GM18858 (cell line): ENCODE measurements at regions not wholly inside any gene's neighbourhood (a gene's known extent, or its start where the extent isn't known, plus 50 kb on each side); places are given as distances from the start of the nearest gene placed in this dataset.
"Not testable (repeated sequence)": the region's sequence is repeated elsewhere in the genome, so short reads cannot be mapped to it uniquely, and the experiment has no call there.

Source experiments
- ATAC-seq: cut with Tn5 transposase; IDR thresholded peaks from one replicate; pipeline ENCODE4 v1.9.1; 2021; ENCODE audit not compliant: unreplicated experiment

GRCh38 chr2:37802211-37802752 is 122.8 kb upstream of the RMDN2 start:
- no peak for ATAC-seq

GRCh38 chr2:37802899-37803379 is 122.1 kb upstream of the RMDN2 start:
- no peak for ATAC-seq

DNA sequence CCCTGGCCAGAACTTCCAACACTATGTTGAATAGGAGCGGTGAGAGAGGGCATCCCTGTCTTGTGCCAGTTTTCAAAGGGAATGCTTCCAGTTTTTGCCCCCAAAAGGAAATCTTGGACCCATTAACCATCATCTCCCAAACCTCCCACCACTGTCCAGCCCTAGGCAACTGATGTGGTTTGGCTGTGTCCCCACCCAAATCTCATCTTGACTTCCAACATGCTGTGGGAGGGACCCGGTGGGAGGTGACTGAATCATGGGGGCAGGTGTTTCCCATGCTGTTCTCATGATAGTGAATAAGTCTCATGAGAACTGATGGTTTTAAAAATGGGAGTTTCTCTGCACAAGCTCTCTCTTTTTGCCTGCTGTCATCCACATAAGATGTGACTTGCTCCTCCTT is 119.1 kb upstream of the RMDN2 start:
- ATAC-seq = not testable (repeated sequence)

GRCh38 chr2:37809525-37809924 is 115.6 kb upstream of the RMDN2 start:
- no peak for ATAC-seq

DNA sequence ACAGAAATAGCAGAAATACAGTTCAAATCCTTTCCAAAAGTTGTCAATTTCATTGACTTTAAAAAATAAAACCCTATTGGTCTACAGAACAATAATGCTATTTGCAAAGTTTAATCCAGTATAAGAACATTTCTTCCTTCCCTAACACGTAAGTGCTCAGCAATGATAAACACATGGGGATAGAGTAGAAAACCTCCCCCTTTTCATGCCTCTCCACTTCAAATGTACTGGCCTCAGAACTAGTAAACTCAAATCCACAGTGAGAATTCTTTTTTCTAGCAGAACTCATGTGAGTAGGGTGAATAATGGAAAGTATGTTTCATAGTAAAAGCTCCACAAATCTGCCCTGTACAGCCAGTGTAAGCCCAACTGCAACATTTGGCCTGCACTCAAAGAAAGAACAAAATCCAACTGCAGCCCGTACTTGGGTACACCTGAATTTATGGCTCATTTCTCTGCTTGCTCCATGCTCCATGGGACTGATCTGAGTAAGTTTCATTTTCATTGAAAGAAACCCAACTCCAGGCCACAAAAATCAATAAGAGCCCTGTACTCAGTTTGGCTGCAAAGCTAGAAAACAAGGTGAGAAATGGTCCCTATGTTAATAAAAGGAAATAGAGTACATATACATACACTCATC is 115.0 kb upstream of the RMDN2 start:
- no peak for ATAC-seq

DNA sequence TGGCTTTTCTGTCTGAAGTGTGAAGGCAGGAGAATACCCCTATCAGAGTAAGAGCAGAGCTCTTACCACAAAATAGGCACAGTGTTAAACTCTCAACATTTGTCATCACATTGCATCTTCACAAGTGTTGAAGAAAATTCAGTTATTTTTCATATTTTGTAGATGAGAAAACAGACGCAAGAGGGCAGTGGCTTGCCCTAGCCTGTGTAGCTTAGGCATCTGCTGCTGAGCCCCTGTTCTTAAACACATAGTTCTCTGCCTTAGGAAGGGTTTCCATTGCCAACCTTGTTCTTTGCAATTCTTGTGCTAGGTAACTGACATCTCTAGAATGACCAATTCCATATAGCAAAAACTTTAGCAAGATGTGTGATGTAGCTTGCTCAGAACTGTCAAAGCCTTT is 112.7 kb upstream of the RMDN2 start:
- ATAC-seq = no peak

DNA sequence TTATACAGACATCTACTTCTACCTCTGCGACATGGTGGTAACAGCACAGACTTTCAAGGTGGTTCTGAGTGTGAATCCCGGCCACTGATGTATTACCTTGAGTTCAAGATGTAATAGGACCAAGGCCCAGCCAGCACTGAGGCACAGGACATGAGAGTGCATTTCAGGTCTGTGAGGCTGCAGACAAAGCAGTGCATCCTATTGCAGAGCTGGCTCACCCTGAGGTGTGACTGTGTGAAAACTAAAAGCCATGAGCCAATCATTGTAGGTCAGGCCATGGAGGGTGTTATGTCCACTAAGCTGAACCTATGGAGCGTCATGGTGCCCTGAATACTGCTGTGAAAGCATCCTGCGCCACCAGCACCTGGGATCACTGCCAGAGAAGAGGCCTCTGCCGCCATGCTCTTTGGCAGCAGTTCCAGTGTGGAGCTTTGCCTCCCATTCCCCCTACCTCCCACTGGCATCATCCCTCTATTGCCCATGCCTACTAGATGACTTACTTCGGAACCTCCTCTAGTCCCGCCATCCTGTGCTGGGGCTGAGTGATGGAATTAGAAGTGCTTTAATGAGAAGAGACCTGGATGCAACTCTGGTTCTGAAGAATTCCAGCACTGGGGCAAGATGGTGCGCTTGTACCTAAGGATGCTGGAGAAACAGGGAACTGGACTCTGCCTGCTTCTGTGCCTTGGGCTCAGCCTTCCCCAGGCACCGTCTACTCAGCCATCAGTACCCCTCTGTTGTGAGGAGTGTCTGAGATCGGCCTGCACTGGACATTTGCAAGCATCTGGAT is 112.0 kb upstream of the RMDN2 start:
- ATAC-seq = no peak

DNA sequence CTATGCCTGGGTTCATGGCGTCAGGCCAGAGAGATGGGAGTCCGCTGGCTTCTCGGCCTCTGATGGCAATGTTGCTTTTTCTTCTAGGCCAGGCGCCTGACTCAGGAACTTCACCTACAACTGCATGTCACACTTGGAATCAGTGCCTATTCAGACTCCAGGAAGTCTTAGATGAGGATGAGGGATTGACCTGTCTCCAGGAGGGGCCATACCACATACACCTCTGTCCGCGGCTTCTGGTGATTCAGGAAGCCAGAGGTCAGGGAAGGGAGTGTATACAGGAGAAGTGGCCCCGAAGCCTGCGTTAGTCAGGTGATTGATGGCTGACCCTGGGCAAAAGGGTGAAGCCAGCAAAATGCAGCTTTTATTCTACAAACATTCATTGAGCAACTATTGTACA is 109.1 kb upstream of the RMDN2 start:
- no peak for ATAC-seq

GRCh38 chr2:37816686-37817085 is 108.4 kb upstream of the RMDN2 start:
- ATAC-seq = no peak

GRCh38 chr2:37819186-37819585 is 105.9 kb upstream of the RMDN2 start:
- no peak for ATAC-seq

GRCh38 chr2:37820471-37820986 is 104.6 kb upstream of the RMDN2 start:
- no peak for ATAC-seq

GRCh38 chr2:37825586-37825985 is 99.5 kb upstream of the RMDN2 start:
- no peak for ATAC-seq

DNA sequence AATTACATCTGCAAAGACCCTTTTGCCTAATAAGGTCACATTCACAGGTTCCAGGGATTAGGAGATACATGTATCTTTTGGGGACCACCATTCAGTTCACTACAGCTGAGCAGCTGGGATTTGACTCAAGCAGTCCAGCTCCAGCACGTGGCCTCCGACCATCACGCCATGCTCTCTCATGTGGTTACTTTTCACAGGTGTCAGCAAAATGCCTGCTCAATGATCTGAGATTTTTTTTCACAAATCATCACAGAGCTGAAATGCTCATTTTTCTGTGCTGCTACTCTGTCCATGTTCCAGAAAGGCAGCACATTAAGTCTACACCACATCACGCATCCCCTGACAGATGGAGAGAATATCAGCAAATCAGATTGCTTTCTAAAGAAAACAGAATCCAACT is 98.5 kb upstream of the RMDN2 start:
- ATAC-seq = no peak

DNA sequence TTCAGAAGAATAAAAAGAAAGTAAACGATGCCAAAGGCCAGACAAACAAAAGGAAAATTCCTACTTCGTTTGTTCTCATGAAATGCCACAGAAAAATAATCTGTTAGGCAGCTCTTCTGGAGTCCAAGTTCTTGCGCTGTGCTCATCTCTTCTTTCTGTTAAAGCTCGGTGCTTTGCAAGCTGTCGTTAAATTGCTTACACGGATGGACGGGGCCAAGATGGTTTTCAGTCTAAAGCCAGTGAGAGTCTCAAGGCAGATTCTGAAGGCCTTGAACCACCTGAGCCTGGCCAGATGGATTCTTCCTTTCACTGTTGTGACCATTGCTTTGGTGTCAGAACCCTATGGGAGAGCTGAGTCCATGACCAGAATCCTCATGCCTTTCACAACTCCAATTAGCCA is 97.6 kb upstream of the RMDN2 start:
- no peak for ATAC-seq

- no peak for ATAC-seq
Measured at GRCh38 chr2:37827911-37828511, 97.1 kb upstream of the RMDN2 start.

GRCh38 chr2:37829202-37829601 is 95.9 kb upstream of the RMDN2 start:
- no peak for ATAC-seq

DNA sequence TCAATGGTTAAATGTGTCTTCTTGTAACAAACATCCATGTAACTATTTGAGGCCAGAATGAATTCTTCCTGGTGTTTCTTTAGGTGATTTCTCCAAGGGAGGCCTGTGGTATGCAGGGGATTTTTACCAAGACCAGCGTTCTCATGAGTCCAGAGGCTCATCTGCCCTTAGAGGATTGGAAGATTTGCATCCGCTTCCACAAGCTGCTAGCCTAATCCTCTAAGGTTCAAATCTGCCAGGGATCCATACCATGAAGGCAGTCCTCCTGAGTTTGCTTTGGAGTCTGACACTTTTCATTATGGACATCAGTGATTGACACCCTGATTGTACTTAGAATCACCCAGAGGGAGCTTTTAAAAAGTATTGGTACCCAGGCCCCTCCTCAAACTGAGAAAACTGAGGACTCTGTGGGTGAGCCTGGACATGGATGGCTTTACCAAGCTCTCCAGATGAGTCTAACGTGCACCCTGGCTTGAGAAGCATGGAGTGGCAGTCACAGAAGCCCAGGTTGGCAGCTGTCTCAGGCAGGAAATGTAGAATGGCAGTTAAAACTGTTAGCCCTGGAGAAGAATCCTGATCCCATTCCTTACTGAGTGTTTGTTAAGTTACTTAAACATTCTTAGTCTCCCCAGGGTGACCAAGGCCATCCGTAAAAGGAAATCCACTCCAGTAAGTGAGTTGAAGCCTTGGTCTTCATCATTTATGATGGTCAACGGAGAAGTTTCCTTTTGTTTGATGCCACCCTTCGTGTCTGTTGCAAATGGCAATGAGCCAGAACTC is 95.3 kb upstream of the RMDN2 start:
- ATAC-seq = no peak

DNA sequence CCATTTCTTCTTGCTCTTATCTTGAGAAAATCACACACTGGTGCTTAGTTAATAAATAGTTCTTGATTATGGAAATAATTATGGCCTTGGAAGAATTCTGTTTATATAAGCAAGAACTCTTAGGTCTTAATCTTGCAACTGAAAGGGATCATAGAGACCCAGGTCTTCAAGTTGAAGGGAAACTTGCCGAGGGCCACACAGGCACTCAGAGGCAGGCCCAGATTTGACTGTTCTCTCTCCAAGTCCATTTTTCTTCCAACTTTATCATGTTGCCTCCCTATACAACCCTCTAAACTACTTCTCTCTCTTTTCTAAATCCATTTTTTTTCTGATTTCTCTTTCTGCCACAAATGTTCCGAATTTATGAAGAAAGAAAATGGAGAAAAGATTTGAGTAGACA is 94.5 kb upstream of the RMDN2 start:
- ATAC-seq = no peak

DNA sequence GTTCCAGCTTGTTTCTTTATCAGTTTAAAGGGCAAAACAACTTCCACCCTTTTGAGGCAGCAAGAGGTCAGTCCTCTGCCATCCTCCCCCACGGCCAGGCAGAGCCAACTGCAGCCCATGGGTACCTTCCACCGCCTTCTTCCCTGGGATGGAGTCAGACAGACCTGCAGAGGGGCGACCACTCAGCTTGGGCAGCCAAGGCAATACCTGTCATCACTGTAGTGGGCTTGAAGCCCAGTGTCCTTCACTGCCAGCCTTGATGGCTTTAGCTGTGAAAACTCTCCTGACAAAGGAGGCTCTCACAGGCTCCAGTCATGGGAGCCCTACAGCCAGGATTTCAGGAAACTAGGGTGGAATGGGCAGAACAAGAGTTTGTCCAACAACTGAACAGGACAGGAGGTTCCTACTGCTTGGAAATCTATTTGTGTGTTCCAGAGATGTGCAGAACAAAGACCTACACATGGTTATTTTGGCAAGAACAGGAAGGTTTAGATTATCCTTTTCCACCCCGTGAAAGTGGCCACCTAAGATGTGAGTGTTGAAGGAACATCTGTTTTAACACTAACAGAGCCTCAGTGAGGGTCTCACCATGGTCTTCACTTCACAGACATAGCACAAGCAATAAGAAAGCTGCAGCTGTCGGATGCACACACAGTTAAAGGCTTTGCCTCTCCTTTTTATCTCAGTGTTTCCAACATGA is 93.9 kb upstream of the RMDN2 start:
- ATAC-seq = no peak

DNA sequence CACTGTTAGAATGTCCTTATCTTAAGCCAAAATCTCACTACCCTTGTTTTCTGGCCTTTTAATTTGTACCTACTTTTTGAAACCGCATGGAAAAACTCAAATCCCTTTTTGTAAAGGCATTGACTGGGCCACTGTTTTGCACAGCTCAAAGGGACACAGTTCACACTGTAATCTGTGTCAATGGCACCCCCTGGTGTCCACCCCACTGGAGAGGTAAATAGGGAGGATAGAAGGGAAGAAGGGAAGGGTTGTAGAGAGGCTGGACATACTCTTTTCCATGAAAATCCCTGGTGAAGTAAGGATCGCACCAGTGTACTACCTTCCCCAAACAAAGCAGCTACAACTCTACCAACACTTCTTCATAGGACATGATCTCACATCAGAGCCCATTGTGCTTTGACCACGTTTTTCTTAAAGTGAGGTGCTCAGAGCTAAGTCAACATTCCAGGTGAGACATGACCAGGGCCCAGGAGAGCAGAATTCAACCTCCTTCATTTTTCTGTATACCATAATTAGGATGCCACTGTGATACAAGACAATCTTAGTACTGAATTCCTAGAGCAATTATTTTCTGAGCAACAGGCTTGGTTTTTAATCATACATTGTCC is 92.4 kb upstream of the RMDN2 start:
- no peak for ATAC-seq
